ENCODE measurements at regions not wholly inside any gene's neighbourhood (a gene's known extent, or its start where the extent isn't known, plus 50 kb on each side); places are given as distances from the start of the nearest gene placed in this dataset.

DNA sequence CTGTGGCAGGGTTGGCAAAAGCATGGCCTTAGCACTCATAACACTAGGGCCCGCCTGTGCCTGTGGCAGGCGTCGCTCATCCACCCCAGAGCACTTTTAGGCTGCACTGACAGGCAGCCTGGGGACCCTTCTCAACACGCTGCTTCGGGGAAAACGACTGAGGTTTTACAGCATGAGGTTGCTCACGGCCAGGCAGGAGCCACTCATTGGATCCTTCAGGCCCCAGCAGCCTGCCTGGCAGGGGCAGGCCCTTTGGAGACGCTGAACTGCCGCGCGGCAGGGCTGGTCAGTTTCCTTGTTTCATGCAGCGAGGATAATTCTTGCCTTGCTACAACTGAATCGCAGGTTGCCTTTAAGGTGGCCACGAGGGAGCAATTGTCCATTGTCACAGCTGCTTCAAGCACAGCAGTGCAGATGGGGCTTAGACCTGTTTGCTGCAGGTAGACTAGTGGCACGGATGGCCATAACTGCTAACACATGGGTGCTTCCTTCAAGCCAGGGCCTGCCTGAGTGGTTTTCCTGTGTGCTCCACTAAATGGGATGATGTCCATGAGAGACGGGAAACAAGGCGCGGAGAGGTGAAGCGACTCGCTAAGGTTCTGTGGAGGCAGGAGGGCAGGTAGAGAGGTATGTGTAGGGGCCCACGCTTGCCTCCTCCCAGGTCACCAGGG lies 49.9 kb upstream of the HS6ST1 start:
- no peak for DNase-seq (ENCODE audit: low read depth in 2 of 2)

DNA sequence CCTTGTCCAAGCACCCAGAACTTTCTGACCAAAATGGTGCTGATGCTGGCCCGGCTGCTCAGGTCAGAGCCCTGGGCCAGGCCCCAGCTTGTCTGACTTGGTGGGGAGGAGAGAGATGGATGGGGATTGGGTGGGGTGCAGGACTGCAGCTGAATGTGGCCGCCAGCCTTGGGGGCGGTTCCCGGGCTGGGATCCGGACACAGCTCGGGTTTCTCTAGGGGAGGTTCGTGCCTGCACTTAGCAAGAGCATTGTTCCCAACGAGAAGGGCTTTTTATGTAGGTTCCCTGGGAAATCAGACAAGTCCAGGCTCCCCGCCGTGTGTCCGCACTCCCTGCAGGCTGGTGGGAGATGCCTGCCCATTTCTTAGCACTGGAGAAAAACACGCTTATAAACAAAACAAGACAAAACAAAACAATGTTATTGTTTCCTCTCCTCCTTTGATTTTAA lies 50.5 kb upstream of the HS6ST1 start:
- no peak for DNase-seq (ENCODE audit: low read depth in 2 of 2)

DNA sequence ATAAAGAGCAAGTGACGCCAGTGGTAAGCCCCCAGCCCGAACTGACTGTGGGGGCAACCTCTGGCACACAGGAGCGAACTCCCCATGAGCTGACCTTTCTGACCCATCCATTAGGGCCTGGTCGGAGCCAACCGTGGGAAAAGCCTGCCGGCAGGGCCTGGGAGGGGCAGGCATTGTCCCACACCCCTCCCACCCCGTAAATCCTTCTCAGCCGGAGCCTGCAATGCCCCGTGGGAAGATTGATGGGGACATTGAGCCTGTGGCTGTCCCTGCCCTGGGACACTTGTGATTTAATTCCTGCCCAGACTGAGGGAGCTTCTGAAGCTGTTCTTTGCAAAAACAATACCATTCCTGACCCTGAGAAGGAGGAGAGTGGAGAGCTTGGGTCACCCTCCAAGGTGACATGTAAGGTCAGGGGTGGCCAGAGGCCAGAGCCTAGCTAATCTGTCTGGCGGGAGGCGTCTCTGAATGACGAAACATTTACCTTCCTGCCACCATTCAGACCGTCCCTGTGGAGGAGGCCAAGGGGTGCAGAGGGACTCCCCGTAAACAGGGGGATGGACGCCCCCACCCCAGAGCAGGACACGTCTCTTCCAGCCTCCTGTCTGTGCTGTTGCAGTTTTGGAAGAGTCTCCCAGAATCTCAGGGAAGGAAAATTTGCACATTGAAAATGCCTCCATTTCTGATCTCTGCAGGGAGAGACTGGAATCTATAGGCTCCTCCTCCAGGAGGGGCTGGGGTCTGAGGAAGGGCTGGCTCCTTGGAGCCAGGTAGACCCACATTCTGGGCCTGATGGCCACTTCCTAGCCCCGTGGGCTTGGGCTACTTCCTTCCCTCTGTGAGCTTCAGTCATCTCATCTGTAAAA lies 51.2 kb upstream of the HS6ST1 start:
- no peak for DNase-seq (ENCODE audit: low read depth in 2 of 2)

DNA sequence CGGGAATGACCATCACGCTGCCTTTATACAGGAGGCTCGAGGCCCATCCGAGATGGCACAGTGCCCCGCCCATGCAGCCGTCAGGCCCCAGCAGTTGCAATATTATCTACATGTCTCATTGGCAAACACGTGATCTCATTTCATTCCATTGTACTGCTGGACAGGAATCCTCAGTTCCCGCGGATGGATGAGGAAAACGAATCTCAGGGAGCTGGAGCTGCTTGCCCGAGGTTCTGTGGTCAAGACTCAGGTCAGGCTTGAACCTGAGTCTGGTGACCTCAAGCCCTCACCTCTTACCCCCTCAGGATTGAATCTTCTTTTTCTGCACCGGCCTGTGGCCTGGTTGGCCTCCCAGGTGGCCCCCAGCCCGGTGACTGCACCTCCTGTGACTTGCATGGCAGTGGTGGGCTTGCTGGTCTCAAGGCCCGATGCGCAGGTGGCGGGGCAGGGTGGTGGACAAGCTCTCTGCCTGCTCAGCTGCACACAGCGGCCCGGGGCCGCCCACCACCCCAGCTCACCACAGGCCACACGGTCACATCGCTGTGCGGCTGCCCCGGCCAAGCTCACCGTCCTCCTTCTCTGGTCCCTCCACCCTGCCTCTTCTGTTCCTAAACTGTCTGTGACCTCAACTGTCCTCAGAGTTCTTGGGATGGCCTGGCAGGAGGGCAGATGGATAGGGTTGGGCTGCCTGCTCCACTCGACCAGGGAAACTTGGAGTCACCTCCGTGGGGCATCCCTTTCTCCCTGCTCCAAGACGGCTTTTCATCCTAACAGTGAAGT lies 52.0 kb upstream of the HS6ST1 start:
- no peak for DNase-seq (ENCODE audit: low read depth in 2 of 2)

DNA sequence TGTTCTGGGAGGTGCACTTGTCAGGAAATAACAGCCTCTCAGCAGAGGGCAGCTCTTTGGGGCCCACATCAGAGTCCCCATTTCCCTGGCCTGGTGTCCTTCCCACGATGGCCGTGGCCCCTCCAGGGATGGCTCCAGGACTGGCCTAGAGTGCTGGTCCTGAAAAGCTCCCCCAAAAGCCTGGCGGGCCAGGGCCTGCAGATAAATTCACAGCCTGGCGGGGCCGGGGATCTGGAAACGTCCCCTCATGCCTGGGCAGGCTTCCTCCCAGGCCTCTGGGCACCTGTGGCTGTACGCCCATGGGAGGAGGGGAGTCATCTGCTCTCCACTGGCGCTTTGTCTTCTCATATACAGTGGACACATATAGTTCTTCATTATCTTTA lies 52.6 kb upstream of the HS6ST1 start:
- no peak for DNase-seq (ENCODE audit: low read depth in 2 of 2)

DNA sequence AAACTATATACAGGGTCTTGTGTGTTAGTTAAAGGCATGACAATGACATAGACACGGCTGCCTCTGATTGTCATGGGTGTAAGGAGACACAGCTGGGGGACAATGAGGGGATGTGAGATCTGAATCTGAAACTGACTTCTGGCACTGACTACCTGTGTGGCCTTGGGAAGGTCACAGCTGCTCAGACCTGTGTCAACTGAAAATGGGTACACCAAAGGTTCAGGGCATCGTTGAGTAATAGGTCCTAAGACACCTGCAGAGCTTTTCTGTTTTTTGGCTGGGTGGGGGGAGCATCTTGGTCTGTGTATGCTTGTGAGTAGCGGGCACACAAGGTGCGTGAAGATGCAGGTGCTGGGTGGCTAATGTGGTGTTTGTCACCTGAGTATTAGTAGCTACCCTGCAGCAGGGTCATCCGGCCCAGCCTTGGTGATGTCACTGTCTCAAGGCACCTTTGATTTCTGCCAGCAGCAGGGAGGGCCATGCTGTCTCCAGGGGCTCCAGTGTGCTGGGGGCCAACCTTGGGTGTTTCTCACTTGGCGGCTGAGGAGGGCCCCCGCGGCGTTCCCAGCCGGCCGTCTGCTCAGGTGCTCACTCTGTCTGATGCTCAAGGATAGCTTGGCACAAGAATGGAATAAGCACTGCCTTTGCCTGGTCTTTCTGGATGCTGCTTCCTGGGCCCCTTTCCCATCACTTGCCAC lies 53.1 kb upstream of the HS6ST1 start:
- DNase-seq (ENCODE audit: low read depth in 2 of 2), result no peak

DNA sequence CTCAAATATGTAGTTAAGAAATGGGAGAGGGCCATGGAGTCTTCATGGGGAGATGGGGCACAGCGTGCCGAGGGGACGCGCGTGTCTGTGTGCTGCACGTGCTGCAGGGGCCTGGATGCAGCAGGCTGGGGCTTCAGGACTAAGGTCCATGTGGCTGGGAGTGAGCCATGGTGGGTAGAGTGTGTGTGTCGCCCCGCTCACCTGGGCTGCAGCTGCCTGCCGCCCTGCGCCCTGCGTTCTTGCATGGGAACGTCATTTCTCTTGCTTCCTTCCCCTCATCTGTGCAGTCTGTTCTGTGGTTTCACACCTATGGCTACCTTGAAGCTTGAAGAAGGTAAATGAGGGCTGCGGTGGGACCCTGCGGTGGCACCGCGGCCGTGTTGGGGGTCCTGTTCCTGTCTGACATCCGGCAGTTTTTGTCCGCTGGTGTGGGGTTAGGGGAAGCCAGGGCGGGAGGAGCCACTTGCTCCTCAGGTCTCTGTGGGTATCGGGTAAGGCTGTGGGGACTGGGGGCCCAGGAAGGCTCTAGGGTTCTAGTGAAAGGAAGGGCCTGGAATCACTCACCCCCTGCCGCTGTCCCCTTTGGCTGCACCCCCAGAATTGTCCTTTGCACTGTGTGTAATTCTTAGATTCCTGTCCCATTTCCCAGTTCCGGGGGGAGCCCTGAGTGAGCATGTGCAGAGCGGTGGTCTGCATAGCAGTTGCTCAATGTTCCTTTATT lies 54.1 kb upstream of the HS6ST1 start:
- no peak for DNase-seq (ENCODE audit: low read depth in 2 of 2)

DNA sequence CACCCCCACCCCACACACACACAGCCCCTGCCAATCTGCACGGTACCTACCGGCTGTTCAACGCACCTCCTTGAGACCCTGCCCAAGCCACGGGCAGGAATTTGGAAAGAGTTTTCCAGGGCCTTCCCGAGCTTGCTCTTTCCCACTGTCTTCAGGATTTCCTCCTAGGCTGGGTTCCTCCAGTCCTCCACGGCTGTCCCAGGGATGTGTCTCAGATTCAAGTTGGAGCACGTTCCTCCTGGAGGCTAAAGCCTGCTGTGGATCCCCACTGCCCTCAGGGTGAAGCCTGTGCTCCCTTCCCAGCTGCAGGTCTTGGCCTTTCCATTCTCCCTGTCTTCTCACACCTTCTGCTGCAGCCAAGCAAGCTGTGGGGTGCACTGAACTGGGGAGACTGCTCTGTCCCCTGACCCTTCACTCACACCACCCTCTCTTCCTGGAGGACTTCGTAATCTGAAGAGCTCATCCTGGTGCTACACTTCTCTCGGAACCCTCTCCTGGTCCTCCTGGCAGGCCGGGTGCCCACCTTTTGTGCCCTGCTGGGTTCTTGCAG lies 54.9 kb upstream of the HS6ST1 start:
- DNase-seq (ENCODE audit: low read depth in 2 of 2), result no peak

DNA sequence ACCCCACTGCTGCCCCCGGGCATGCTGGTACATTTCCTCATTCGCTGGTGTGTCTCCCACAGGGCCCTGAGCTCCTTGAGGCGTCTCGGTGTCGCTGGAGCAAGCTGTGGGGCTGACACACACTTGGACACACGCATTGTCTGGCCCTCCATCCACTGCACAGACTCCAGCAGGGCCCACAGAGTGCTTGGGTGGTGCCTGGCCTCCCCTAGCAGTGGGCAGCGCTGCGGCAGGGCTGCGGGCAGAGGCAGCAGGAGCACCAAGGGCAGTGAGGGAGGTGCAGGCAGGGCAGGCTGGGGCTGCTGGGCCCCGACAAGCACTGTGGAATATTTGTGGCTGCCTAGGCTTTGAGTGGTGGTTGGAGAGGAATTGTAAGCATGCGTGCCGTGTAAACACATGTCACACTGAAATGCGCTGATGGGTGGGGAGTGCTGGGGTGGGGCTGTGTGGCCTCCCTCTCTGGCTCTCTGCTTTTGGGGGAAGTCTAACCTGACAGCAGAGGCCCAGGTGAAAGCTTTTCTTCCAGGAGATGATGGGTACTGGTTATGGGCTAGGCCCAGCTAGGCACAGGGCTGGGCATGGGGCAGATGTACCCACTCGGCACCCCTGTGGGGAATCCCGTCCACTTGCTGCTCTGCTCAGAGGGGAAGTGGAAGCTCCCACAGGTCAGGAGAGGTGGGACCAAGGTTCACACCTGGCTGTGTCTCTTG lies 55.5 kb upstream of the HS6ST1 start:
- DNase-seq (ENCODE audit: low read depth in 2 of 2), result no peak

DNA sequence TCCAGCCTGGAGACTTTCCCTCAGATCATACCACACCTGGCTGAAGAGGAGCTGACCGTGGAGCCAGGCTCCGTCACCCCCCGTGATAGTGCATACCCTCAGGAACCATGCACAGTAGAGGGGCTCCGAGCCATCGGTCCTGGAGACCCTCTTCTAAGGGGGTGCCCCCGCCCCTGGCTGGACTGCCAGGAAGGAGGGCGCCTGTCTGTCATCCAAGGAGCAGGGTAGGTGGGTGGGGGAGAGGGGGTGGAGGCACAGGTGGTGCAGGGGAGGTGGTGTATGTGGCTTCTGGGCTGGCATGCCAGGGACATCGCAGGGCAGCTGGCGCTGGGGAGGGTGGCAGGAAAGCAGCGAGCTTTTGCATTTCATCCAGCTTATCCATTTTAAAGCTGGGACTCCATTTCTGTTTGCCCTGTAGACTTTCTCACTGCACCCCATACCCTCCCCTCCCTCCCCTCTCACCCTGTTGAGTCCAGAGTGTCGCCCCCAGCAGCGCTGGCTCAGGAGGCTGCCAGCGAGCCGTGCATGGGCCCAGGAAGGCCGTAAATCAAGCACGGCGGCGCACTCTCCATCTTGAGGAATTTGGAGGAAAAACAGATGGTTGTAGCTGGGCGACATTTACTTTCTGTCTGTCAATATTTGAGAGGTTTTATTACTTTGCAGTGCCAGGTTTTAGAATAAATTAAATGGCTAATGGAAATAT lies 56.2 kb upstream of the HS6ST1 start:
- no peak for DNase-seq (ENCODE audit: low read depth in 2 of 2)

DNA sequence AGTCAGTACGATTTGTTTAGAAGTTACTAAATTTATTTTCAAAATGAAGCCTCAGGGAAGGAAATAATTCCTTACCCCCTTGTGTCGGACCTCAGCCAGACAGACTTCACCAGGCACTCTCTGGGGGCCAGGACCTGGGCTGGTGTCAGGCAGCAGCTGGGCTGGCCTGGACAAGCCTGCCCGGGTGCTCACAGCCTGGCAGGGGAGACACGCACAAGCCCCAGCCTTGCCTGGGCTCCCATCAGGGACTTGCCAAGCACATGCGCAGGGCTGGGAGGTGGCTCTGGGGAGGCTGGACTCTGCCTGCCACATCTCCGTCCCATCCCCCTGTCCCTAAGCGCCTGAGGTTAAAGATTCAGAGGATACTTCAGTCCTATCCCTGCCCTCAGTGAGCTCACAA lies 56.8 kb upstream of the HS6ST1 start:
- DNase-seq (ENCODE audit: low read depth in 2 of 2), result no peak

DNA sequence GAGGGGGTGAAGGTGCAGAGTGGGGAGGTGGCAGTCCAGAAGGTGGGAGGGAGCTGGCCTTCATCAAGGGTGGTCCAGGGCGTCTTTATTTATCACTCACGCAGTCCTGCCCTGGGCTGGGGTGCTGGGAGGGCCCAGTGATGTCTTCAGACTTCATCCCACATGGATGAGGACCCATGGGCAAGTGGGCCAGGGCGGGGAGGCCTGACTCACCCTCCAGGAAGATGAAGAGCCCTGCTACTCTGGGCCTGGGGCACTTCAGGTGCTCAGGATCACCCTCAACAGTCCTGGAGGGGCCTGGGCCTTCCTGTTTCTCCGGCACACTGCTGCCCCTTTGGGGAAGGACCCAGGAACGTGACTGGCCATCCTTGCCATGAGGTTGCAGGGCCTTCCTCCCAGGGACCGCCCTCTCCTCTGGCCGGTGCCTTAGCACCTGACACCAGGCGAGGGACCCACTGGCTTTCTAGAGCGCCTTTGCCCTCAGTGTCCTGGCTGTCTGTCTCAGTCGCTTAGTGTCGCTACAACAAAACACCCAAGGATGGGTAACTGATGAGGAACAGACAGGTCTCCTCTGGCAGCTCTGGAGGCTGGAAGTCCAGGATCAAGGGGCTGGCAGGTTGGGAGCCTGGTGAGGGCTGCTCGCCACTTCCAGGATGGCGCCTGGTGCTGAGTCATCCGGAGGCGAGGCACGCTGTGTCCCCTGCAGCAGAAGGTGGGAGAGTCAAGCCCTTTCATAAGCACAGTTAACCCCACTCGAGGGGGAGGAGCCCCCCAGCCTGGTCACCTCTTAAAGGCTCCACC lies 57.8 kb upstream of the HS6ST1 start:
- DNase-seq (ENCODE audit: low read depth in 2 of 2), result no peak

DNA sequence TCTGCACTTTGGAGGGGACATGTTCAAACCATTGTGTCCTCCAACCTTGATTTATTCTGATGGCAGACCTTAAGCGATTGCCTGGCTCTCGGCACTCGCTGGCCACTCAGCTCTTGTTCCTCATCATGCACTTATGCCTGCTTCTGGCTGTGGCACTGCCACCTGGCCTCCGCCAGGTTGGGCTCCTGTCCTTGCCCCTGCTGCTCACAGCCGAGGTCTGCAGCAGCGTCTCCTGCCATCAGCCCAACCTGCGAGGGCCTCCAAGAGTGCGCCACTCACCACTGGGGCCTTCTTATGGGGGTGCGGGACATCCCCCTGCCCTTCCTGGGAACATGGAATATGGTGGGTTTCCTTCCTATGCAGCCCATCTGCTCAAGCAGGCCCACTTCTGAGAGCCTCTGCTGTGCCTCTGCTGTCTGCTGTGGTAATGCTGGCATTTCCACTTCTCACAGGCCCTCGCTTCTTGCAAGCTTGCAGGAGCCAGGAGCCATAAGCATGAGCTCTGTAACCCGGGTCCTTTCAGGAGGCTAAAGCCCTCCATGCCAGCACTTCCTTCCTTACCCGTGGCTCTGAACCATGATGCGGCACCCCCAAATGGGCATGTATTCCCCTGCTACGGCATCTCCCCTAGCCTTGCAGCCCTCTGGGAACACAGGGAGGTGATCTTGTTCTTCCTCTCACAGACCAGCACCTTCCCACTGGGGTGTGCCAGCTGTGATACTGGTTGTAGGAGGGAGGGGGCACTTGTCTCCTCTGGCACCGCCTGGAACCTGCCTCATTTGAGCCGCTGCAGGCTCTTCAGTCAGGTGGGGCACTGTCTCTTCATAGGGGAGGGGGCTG lies 58.6 kb upstream of the HS6ST1 start:
- no peak for DNase-seq (ENCODE audit: low read depth in 2 of 2)

DNA sequence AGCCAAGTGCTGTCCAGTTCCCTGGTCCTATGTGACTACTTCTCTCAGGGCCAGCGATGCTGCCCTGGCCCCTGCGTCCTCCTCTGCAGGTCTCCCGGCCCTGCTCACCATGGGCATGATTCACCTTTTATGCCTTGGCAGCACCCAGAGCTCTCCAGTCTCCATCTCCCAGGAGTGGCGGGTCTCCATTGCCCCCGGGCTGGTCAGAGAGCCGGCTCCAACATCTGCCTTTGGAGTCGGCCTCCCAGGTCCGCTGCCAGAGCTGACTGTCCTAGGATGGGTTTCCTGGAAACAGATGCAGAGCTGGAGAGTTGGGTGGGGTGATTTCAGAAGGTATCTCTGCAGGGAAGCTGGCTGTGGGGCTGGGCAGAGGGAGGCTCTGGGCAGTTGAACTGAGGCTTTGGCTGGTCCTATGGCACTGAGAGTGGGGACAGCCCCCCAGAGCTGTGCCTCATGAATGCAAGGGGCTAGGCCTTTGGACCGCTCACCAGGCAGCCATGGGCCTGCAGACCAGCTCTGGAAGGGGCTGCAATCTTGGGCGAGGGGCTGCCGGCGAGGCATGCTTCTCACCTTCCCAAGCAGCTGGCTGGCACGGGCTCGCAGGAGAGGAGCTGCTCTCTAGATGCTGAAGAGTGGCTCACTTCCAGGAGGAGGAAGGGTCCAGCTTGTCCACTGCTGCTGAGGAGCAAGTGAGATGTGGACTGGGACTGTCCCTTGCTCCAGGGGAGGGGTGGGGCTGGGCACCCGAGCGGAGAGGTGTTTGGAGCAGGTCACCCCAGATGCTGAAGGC lies 59.8 kb upstream of the HS6ST1 start:
- DNase-seq (ENCODE audit: low read depth in 2 of 2), result no peak

DNA sequence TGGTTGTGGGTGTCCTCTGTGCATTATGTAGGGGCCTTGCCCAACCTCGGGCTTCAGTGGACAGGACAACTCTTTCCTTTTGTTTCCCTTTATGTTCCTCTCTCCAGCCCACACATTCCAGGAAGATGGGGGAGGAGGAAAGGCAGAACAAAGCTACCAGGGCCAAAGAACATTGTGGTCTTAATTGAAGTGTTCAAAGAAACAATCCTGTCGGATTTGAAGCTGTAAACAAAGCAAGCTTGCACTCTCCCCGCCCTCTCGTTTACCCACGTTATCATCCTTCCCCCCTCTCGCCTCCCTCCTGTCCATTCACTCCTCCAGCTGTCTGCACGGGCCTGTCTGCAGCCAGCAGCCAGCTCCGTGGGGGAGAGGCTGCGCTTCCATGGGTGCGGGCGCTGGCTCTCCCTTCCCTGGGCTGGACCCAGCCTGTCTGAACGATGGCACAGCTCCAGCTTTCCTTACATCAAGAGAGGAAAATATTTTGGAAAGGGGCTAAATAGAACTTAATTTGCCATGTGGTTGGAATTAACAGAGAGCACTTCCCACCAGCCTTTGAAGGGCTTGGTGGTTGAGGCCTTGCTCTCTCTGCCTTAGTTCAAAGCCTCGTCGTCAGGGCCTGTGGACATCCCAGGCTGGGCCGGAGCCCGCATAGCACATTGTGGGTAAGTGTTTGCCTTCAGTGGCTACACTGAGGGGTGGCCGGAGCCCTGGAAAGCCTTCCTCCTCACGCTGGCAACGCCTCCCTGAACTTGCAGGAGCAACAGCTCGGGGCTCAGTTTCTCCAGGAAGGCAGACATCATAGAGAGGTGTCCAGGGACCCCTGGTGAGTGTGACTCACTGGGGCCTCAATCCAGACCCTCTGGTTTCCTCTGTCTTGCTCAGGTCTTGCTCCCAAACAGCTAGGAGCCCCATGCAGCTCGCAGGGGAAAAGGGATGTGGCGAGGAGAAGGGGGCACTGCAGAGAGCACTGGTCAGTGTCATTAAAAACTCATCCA lies 60.6 kb upstream of the HS6ST1 start:
- no peak for DNase-seq (ENCODE audit: low read depth in 2 of 2)
